ENCODE measurements at regions not wholly inside any gene's neighbourhood (a gene's known extent, or its start where the extent isn't known, plus 50 kb on each side); places are given as distances from the start of the nearest gene placed in this dataset.
A peak's percentile ranks its signal among the peaks of the same experiment; 100 is the strongest.

DNA sequence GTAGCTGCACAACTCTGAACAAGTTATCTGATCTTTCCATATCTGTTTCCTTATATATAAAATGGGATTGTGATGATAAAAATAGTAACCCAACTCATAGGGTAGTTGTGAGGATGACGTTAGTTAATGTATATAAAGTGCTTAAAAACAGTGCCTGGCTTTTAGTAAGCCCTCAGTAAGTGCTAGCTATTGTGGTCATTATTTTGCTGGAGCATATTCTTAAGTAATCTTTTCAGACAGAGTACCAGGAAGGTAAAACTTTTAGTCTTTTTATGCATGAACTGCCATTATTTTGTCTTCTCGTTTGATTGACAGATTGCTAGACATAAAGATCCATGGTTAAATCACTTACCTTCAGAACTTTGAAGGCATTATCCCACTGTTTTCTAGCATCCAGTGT is 62.5 kb upstream of the SIM2 start:
- Histone ChIP-seq H3K9me3 (no peaks in the 10 kb centered on the region; the same call in 1 of the 2 replicates), H3K27me3 (ENCODE audit: insufficient read depth) (peaks cover 40% of the 10 kb centered on the region), H3K79me2 (ENCODE audit: insufficient read depth) (no peaks in the 10 kb centered on the region), H4K20me1 (ENCODE audit: insufficient read depth) (no peaks in the 10 kb centered on the region), H3K4me3 (ENCODE audit: low read depth in 2 of 2, low read length in 1 of 2) (no peak overlapping the region), H3K36me3 (replicated peaks in 1 of 2; ENCODE audit: control insufficient read depth in 1 of 2, insufficient read depth in 2 of 2, low read length in 1 of 2) (no peaks in the 10 kb centered on the region), H3K9ac (no peak overlapping the region), H3K9me2 (no peaks in the 10 kb centered on the region), H3K4me2 (no peak overlapping the region), H3K27ac (ENCODE audit: low read depth in 2 of 2, low read length in 1 of 2) (no peak overlapping the region), H3K4me1 (ENCODE audit: control insufficient read depth in 1 of 2, insufficient read depth in 2 of 2, low read depth in 1 of 2, low read length in 1 of 2) (no peaks in the 10 kb centered on the region; a peak in 1 of 4 replicates), H2AFZ (ENCODE audit: low read depth) (no peak overlapping the region), H3F3A (replicated peaks; ENCODE audit: insufficient read depth) (no peaks in the 10 kb centered on the region)
- ChIA-PET POLR2A (no interaction called here), CTCF (interaction anchor here (1.5 kb wide), 1 partner anchor 218 kb away, joined by 5 read pairs; no protein-coding TSS in a partner anchor)
- WGBS (ENCODE audit: low lambda C conversion rate) = 6% methylated on average over 2 of the region's 2 CpGs
- TF ChIP-seq REST (IDR thresholded peaks at IDR 0.05; ENCODE audit: low read depth, low read length) (no peak), RCOR1 (IDR thresholded peaks at IDR 0.05; ENCODE audit: low read length) (no peak), SIN3A (IDR thresholded peaks at IDR 0.05; ENCODE audit: borderline replicate concordance, low read depth, low read length) (no peak), CHD2 (IDR thresholded peaks at IDR 0.05; ENCODE audit: low read length, partially characterized antibody) (no peak), USF1 (IDR thresholded peaks at IDR 0.05; ENCODE audit: borderline replicate concordance, low read depth) (no peak)
- TF ChIP-seq, protein P1, sequence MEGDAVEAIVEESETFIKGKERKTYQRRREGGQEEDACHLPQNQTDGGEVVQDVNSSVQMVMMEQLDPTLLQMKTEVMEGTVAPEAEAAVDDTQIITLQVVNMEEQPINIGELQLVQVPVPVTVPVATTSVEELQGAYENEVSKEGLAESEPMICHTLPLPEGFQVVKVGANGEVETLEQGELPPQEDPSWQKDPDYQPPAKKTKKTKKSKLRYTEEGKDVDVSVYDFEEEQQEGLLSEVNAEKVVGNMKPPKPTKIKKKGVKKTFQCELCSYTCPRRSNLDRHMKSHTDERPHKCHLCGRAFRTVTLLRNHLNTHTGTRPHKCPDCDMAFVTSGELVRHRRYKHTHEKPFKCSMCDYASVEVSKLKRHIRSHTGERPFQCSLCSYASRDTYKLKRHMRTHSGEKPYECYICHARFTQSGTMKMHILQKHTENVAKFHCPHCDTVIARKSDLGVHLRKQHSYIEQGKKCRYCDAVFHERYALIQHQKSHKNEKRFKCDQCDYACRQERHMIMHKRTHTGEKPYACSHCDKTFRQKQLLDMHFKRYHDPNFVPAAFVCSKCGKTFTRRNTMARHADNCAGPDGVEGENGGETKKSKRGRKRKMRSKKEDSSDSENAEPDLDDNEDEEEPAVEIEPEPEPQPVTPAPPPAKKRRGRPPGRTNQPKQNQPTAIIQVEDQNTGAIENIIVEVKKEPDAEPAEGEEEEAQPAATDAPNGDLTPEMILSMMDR (IDR thresholded peaks at IDR 0.05) = no peak
- no peak for DNase-seq

DNA sequence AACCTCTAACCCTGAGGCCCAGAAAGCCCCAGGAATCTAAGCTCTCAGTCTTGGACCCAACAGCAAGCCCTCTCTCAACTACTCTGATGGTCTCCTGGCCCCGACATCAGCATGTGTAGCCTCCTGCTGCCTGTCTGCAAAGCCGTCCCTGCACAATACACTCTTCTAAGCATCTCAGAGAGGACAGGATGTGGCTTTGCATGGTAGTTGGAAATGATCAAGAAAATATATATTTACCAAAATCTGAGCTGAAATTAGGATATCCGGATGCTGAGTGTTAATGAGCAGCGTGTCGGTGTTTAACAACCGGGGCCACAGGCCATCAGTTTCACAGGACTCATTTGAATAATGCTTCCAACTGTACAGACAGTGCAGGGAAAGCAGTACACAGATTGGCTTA is 59.1 kb upstream of the SIM2 start:
- Histone ChIP-seq H2AFZ (ENCODE audit: low read depth) (no peak overlapping the region), H3K4me2 (0 out of 2 replicates have a peak overlapping the region, but pooled peaks have one; percentile 16), H3K9me2 (no peaks in the 10 kb centered on the region), H4K20me1 (ENCODE audit: insufficient read depth) (no peaks in the 10 kb centered on the region), H3K27ac (ENCODE audit: low read depth in 2 of 2, low read length in 1 of 2) (no peak overlapping the region), H3K4me1 (ENCODE audit: control insufficient read depth in 1 of 2, insufficient read depth in 2 of 2, low read depth in 1 of 2, low read length in 1 of 2) (no peaks in the 10 kb centered on the region; a peak in 1 of 4 replicates), H3F3A (replicated peaks; ENCODE audit: insufficient read depth) (no peaks in the 10 kb centered on the region), H3K36me3 (replicated peaks in 1 of 2; ENCODE audit: control insufficient read depth in 1 of 2, insufficient read depth in 2 of 2, low read length in 1 of 2) (no peaks in the 10 kb centered on the region), H3K79me2 (ENCODE audit: insufficient read depth) (no peaks in the 10 kb centered on the region), H3K4me3 (ENCODE audit: low read depth in 2 of 2, low read length in 1 of 2) (no peak overlapping the region), H3K27me3 (ENCODE audit: insufficient read depth) (peaks cover 34% of the 10 kb centered on the region), H3K9me3 (no peaks in the 10 kb centered on the region; the same call in 1 of the 2 replicates), H3K9ac (no peak overlapping the region)
- WGBS (ENCODE audit: low lambda C conversion rate) = 26% methylated on average over 6 of the region's 6 CpGs
- no peak for DNase-seq
- ChIA-PET POLR2A (no interaction called here), CTCF (interaction anchor here (1.5 kb wide), 1 partner anchor 9 kb away, joined by 10 read pairs; no protein-coding TSS in a partner anchor)
- no peak for TF ChIP-seq IRF3 (IDR thresholded peaks at IDR 0.05; ENCODE audit: low read depth, low read length)
- TF ChIP-seq, protein P1 (IDR thresholded peaks at IDR 0.05) = no peak
- no peak for TF ChIP-seq FOSL2 (IDR thresholded peaks at IDR 0.05; ENCODE audit: borderline replicate concordance, low read depth)
- no peak for TF ChIP-seq JUND (IDR thresholded peaks at IDR 0.05)
- TF ChIP-seq GATA2 (CRISPR knock-in tag; IDR thresholded peaks at IDR 0.05) = no peak
- no peak for TF ChIP-seq RCOR1 (IDR thresholded peaks at IDR 0.05; ENCODE audit: low read length)
- TF ChIP-seq TEAD4 (IDR thresholded peaks at IDR 0.05; ENCODE audit: borderline replicate concordance, insufficient read depth) = no peak
- no peak for TF ChIP-seq TAF1 (IDR thresholded peaks at IDR 0.05; ENCODE audit: borderline replicate concordance, low read depth, low read length)
- TF ChIP-seq EZH2phosphoT487 (IDR thresholded peaks at IDR 0.05; ENCODE audit: borderline replicate concordance, low read depth) = no peak
- TF ChIP-seq RAD21 (IDR thresholded peaks at IDR 0.05; ENCODE audit: low read length) = no peak
- TF ChIP-seq FOXJ3 (CRISPR knock-in tag; IDR thresholded peaks at IDR 0.05) = no peak
- TF ChIP-seq, protein P2, sequence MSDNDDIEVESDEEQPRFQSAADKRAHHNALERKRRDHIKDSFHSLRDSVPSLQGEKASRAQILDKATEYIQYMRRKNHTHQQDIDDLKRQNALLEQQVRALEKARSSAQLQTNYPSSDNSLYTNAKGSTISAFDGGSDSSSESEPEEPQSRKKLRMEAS (IDR thresholded peaks at IDR 0.05; ENCODE audit: low read depth) = no peak
- TF ChIP-seq NFIC (IDR thresholded peaks at IDR 0.05; ENCODE audit: borderline replicate concordance) = no peak
